ENCODE measurements at regions not wholly inside any gene's neighbourhood (a gene's known extent, or its start where the extent isn't known, plus 50 kb on each side); places are given as distances from the start of the nearest gene placed in this dataset.

DNA sequence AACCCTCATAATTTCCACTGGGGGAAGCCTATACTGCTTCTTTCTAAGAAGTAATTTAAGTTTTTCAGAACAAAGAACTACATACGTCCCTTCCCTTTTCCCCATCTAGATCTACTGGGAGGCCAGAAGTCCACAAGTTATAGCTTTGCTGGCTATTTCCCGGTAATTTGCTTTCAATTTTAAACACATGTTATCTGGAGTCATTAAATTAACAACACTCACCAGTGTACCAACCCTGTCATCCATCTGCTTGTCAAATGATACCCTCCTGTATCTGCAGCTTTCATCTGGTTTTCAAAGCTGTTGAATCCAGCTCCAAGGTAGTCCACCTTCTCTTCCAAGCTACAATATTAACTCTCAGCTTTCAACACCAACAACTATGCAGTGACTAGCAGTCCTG lies 466.7 kb upstream of the PKN2 start:
- no peak overlapping the region for H3K4me3 Mint-ChIP-seq
- H3K4me1 Mint-ChIP-seq, result no peaks in the 10 kb centered on the region
- no peaks in the 10 kb centered on the region for H3K9me3 Mint-ChIP-seq
- ATAC-seq (ENCODE audit: low read depth), result no peak
- no peaks in the 10 kb centered on the region for H3K36me3 Mint-ChIP-seq
- no peak overlapping the region for H3K27ac Mint-ChIP-seq
- H3K27me3 Mint-ChIP-seq, result no peaks in the 10 kb centered on the region
- no peak for DNase-seq
- POLR2A ChIA-PET, result no interaction called here

DNA sequence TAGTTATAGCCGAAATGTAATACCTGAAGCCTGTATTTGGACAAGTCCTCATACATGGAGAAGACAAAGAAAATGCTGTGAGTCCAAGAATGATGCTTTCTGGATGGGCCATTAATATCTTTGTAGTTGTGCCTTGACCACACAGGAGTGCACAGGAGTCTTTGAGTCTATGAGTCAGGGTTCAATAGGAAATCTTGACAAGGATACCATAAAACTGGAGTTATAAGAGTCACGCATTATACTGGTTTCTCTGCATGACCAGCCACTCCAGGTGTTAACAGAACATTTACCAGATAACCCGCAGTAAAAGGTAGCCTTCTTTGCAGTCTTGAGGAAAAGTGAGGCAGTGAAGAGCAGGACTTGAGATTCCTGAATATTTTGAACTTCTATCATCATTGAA lies 464.6 kb upstream of the PKN2 start:
- Mint-ChIP-seq H3K27me3 (no peaks in the 10 kb centered on the region), H3K4me3 (no peak overlapping the region), H3K36me3 (no peaks in the 10 kb centered on the region), H3K9me3 (no peaks in the 10 kb centered on the region), H3K27ac (no peak overlapping the region), H3K4me1 (no peaks in the 10 kb centered on the region)
- ATAC-seq (ENCODE audit: low read depth), result no peak
- DNase-seq, result no peak
- POLR2A ChIA-PET, result no interaction called here

DNA sequence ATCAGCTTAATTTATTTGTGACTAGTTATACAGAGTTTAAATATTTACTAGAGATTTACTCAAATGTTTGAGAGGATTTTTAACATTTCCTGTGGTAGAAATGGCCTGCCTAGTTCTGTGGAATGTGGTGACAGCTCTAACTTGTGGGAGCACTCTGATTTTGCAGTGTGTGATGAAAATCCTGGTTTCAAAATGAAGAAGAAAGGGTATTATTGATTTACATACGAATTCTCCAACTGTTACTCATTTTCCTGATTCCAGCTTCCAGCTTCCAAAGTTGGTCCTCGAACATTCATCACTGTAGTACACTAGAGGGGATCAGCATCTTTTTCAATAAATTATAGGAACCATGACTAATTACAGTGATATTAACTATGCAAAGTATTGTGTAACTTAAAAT lies 462.7 kb upstream of the PKN2 start:
- H3K4me1 Mint-ChIP-seq, result no peaks in the 10 kb centered on the region
- no peak overlapping the region for H3K4me3 Mint-ChIP-seq
- POLR2A ChIA-PET, result no interaction called here
- no peaks in the 10 kb centered on the region for H3K36me3 Mint-ChIP-seq
- H3K9me3 Mint-ChIP-seq, result no peaks in the 10 kb centered on the region
- no peak for DNase-seq
- no peaks in the 10 kb centered on the region for H3K27me3 Mint-ChIP-seq
- no peak for ATAC-seq (ENCODE audit: low read depth)
- H3K27ac Mint-ChIP-seq, result no peak overlapping the region

GRCh38 chr1:88224906-88225305 lies 459.2 kb upstream of the PKN2 start:
- H3K4me1 Mint-ChIP-seq, result no peaks in the 10 kb centered on the region
- no peak for ATAC-seq (ENCODE audit: low read depth)
- DNase-seq, result no peak
- H3K36me3 Mint-ChIP-seq, result no peaks in the 10 kb centered on the region
- no peaks in the 10 kb centered on the region for H3K9me3 Mint-ChIP-seq
- H3K27ac Mint-ChIP-seq, result no peak overlapping the region
- H3K4me3 Mint-ChIP-seq, result no peak overlapping the region
- no peaks in the 10 kb centered on the region for H3K27me3 Mint-ChIP-seq
- POLR2A ChIA-PET, result no interaction called here

- no peak for DNase-seq
- Mint-ChIP-seq H3K4me1 (no peaks in the 10 kb centered on the region), H3K36me3 (no peaks in the 10 kb centered on the region), H3K27ac (no peak overlapping the region), H3K4me3 (no peak overlapping the region), H3K9me3 (no peaks in the 10 kb centered on the region), H3K27me3 (no peaks in the 10 kb centered on the region)
- POLR2A ChIA-PET, result no interaction called here
- no peak for ATAC-seq (ENCODE audit: low read depth)
These were observed 456.0 kb upstream of the PKN2 start for GRCh38 chr1:88228114-88228513.

- no peak overlapping the region for H3K4me3 Mint-ChIP-seq
- H3K36me3 Mint-ChIP-seq, result no peaks in the 10 kb centered on the region
- no peaks in the 10 kb centered on the region for H3K9me3 Mint-ChIP-seq
- H3K27ac Mint-ChIP-seq, result no peak overlapping the region
- no peaks in the 10 kb centered on the region for H3K27me3 Mint-ChIP-seq
- no peaks in the 10 kb centered on the region for H3K4me1 Mint-ChIP-seq
- DNase-seq (no peak), ATAC-seq (ENCODE audit: low read depth) (no peak)
- POLR2A ChIA-PET, result no interaction called here
These were observed 453.9 kb upstream of the PKN2 start for GRCh38 chr1:88230126-88230525.

DNA sequence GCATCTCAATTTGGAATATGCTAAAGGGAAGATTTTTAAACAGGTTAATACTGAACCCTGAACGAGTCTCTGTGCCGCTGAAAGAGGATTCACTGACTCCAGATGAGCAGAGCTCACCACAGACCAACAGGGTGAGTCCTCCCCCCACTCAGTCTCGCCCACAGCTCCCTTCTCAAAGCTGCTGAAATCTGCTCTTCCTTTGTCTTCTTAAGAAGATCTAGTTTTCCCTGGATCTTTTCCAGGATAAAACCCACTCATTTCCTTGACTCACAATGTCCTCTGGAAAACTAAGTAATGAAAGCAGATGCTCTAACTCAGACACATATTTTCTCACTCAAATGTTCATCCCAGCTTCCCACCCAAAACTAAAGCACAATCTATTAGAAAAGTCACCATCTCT lies 447.0 kb upstream of the PKN2 start:
- ATAC-seq (ENCODE audit: low read depth), result no peak
- H3K27me3 Mint-ChIP-seq, result no peaks in the 10 kb centered on the region
- no peaks in the 10 kb centered on the region for H3K4me1 Mint-ChIP-seq
- no peak for DNase-seq
- H3K27ac Mint-ChIP-seq, result no peak overlapping the region
- POLR2A ChIA-PET, result no interaction called here
- peaks cover 3% of the 10 kb centered on the region for H3K9me3 Mint-ChIP-seq
- no peak overlapping the region for H3K4me3 Mint-ChIP-seq
- no peaks in the 10 kb centered on the region for H3K36me3 Mint-ChIP-seq

- Mint-ChIP-seq H3K4me1 (no peaks in the 10 kb centered on the region), H3K9me3 (peaks cover 10% of the 10 kb centered on the region), H3K4me3 (no peak overlapping the region), H3K27me3 (no peaks in the 10 kb centered on the region), H3K27ac (no peak overlapping the region), H3K36me3 (no peaks in the 10 kb centered on the region)
- DNase-seq (no peak), ATAC-seq (ENCODE audit: low read depth) (no peak)
- POLR2A ChIA-PET, result no interaction called here
These were observed 444.9 kb upstream of the PKN2 start for GRCh38 chr1:88239205-88239604.

- no peaks in the 10 kb centered on the region for H3K36me3 Mint-ChIP-seq
- ATAC-seq (ENCODE audit: low read depth), result no peak
- peaks cover 4% of the 10 kb centered on the region for H3K9me3 Mint-ChIP-seq
- POLR2A ChIA-PET, result no interaction called here
- no peak overlapping the region for H3K27ac Mint-ChIP-seq
- H3K4me3 Mint-ChIP-seq, result no peak overlapping the region
- H3K4me1 Mint-ChIP-seq, result no peaks in the 10 kb centered on the region
- DNase-seq, result no peak
- peaks cover 5% of the 10 kb centered on the region for H3K27me3 Mint-ChIP-seq
These were observed 436.4 kb upstream of the PKN2 start for GRCh38 chr1:88247666-88248065.

DNA sequence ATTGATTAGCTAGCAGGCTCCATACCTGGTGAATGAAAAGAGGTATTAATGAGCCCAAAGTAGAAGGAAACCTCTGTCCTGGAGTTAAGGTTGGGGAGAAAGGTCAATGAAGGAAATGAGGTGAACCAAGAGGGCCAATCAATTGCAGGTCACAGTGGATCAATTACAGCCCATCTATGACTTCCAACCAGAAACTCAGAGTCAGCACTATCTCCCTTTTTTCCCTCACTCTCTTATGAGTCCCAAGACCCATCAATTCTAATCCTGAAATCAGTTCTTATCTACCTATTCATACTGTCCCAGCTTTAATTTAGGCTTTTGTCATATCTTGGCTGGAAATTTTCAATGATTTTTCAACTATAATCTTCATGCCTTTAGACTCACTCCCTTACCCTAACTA lies 433.2 kb upstream of the PKN2 start:
- no peaks in the 10 kb centered on the region for H3K36me3 Mint-ChIP-seq
- ATAC-seq (ENCODE audit: low read depth), result no peak
- POLR2A ChIA-PET, result no interaction called here

GRCh38 chr1:88252745-88253144 lies 431.3 kb upstream of the PKN2 start:
- no peaks in the 10 kb centered on the region for H3K36me3 Mint-ChIP-seq
- H3K9me3 Mint-ChIP-seq, result no peaks in the 10 kb centered on the region
- H3K4me3 Mint-ChIP-seq, result no peak overlapping the region
- H3K27ac Mint-ChIP-seq, result no peak overlapping the region
- POLR2A ChIA-PET, result no interaction called here
- peaks cover 3% of the 10 kb centered on the region for H3K27me3 Mint-ChIP-seq
- no peaks in the 10 kb centered on the region for H3K4me1 Mint-ChIP-seq
- DNase-seq (no peak), ATAC-seq (ENCODE audit: low read depth) (no peak)

More for the DNA sequence above, 433.2 kb upstream of the PKN2 start:
- H3K9me3 Mint-ChIP-seq, result no peaks in the 10 kb centered on the region
- no peaks in the 10 kb centered on the region for H3K4me1 Mint-ChIP-seq
- no peak overlapping the region for H3K4me3 Mint-ChIP-seq
- H3K27ac Mint-ChIP-seq, result no peak overlapping the region
- DNase-seq, result no peak
- peaks cover 5% of the 10 kb centered on the region for H3K27me3 Mint-ChIP-seq

DNA sequence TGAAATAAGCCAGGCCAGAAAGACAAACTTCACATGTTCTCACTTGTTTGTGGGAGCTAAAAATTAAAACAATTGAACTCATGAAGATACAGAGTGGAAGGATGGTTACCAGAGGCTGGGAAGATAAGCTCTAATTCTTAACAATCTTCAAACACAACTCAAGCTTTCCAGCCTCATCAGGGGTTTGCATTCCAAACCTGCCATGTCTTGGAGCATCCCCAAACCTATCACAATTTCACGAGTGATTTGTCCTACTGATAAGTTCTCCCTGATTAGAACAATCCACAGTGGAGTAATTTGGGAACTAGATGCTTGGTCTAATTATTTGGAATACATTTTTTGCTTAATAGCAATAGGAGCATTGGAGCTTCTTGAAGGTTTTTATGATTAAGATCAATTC lies 418.5 kb upstream of the PKN2 start:
- Mint-ChIP-seq H3K9me3 (no peaks in the 10 kb centered on the region), H3K4me1 (no peaks in the 10 kb centered on the region), H3K4me3 (no peak overlapping the region), H3K36me3 (no peaks in the 10 kb centered on the region), H3K27me3 (no peaks in the 10 kb centered on the region), H3K27ac (no peak overlapping the region)
- DNase-seq, result no peak
- POLR2A ChIA-PET, result no interaction called here
- ATAC-seq (ENCODE audit: low read depth), result no peak

DNA sequence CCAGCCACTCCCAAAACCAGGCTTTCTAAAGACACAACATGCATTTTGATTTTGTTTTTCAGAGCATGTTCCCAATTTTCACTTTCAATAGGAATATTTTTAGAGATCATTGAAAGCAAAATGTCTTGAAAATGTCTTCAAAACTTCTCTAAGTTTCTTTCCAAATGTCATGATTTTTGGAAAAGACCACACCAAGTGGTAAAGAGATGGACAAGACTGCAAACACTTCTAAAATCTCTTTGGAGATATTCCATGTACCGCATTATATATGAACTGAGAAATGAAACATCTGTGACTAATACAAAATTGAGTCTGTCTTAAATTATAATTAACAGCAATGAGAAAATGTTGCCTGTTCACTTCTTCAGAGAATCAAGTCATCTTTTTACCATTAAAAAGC lies 418.0 kb upstream of the PKN2 start:
- POLR2A ChIA-PET, result no interaction called here

GRCh38 chr1:88272216-88272615 lies 411.9 kb upstream of the PKN2 start:
- Mint-ChIP-seq H3K4me3 (no peak overlapping the region), H3K27ac (no peak overlapping the region), H3K27me3 (no peaks in the 10 kb centered on the region), H3K4me1 (no peaks in the 10 kb centered on the region), H3K9me3 (no peaks in the 10 kb centered on the region), H3K36me3 (no peaks in the 10 kb centered on the region)
- ATAC-seq (ENCODE audit: low read depth) (no peak), DNase-seq (no peak)
- POLR2A ChIA-PET, result no interaction called here

More for the DNA sequence above, 418.0 kb upstream of the PKN2 start:
- H3K4me3 Mint-ChIP-seq, result no peak overlapping the region
- H3K4me1 Mint-ChIP-seq, result no peaks in the 10 kb centered on the region
- H3K27ac Mint-ChIP-seq, result no peak overlapping the region
- H3K36me3 Mint-ChIP-seq, result no peaks in the 10 kb centered on the region
- H3K9me3 Mint-ChIP-seq, result no peaks in the 10 kb centered on the region
- DNase-seq (no peak), ATAC-seq (ENCODE audit: low read depth) (no peak)
- H3K27me3 Mint-ChIP-seq, result no peaks in the 10 kb centered on the region

DNA sequence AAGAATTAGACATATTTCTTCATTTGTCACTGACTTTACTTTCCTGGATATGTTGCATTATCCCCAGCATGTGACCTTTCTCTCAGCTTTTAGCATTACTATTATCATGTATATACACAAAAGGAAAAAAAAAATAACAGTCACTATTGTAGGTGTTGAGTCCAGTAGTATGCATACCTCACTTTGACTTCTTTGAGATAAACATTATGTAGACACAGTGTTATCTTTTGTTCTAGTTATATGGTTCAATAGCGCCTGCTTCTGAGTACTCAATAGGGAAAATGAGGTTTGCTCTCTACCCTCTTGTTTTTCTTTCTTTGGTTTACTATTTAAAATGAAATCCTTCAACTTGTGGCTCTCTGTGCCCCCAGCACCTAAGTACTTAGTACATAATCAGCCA lies 409.6 kb upstream of the PKN2 start:
- no peak for ATAC-seq (ENCODE audit: low read depth)
- POLR2A ChIA-PET, result no interaction called here
- no peak overlapping the region for H3K4me3 Mint-ChIP-seq
- H3K9me3 Mint-ChIP-seq, result no peaks in the 10 kb centered on the region
- H3K27ac Mint-ChIP-seq, result no peak overlapping the region
- DNase-seq, result no peak
- H3K27me3 Mint-ChIP-seq, result no peaks in the 10 kb centered on the region
- no peaks in the 10 kb centered on the region for H3K4me1 Mint-ChIP-seq
- no peaks in the 10 kb centered on the region for H3K36me3 Mint-ChIP-seq
